ENCODE measurements at regions not wholly inside any gene's neighbourhood (a gene's known extent, or its start where the extent isn't known, plus 50 kb on each side); places are given as distances from the start of the nearest gene placed in this dataset.

DNA sequence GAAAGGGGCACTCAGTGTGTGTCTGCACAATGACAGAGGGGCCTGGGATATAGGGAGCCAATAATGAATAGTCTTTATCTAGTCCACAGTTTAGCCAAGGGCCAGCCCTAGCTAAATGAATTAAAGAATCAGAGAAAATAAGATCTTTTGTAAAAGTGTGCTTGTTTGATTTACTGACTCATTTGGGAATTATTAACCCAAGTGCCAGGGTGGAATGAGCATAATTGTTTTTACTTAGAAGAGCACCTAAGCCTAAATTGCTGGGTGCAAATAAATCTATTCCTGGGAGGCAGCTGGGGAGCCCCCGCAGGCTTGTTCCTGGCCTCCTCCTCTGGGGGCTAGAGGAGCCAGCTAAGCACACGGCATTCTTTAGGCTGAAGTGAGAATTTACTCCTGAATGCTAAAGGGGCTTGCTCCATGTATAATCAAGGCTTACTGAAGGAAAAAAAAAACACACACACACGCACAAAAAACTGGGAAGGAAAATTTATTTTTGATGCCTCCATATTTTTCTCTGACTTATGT, 405.3 kb upstream of the SUCLG2 start:
- no peak for TF ChIP-seq MAX (IDR thresholded peaks at IDR 0.05; ENCODE audit: low read depth, low read length)
- no peak for TF ChIP-seq MYC (IDR thresholded peaks at IDR 0.05; ENCODE audit: low read depth, low read length)
- TF ChIP-seq, protein P1, sequence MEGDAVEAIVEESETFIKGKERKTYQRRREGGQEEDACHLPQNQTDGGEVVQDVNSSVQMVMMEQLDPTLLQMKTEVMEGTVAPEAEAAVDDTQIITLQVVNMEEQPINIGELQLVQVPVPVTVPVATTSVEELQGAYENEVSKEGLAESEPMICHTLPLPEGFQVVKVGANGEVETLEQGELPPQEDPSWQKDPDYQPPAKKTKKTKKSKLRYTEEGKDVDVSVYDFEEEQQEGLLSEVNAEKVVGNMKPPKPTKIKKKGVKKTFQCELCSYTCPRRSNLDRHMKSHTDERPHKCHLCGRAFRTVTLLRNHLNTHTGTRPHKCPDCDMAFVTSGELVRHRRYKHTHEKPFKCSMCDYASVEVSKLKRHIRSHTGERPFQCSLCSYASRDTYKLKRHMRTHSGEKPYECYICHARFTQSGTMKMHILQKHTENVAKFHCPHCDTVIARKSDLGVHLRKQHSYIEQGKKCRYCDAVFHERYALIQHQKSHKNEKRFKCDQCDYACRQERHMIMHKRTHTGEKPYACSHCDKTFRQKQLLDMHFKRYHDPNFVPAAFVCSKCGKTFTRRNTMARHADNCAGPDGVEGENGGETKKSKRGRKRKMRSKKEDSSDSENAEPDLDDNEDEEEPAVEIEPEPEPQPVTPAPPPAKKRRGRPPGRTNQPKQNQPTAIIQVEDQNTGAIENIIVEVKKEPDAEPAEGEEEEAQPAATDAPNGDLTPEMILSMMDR (IDR thresholded peaks at IDR 0.05; ENCODE audit: low read depth, low read length): no peak
- no peak for TF ChIP-seq POLR2A (IDR thresholded peaks at IDR 0.05; ENCODE audit: extremely low read depth, insufficient read length)
- DNase-seq (ENCODE audit: low read depth): no peak
- no peak overlapping the region for H3K4me3 ChIP-seq (ENCODE audit: low read depth, low read length)

- TF ChIP-seq POLR2A (IDR thresholded peaks at IDR 0.05; ENCODE audit: extremely low read depth, insufficient read length) (no peak), MYC (IDR thresholded peaks at IDR 0.05; ENCODE audit: low read depth, low read length) (no peak), MAX (IDR thresholded peaks at IDR 0.05; ENCODE audit: low read depth, low read length) (no peak)
- TF ChIP-seq, protein P1 (IDR thresholded peaks at IDR 0.05; ENCODE audit: low read depth, low read length): no peak
- DNase-seq (ENCODE audit: low read depth): peak; percentile 1
- no peak overlapping the region for H3K4me3 ChIP-seq (ENCODE audit: low read depth, low read length)
Measured at GRCh38 chr3:68057637-68058320, 403.4 kb upstream of the SUCLG2 start.

DNA sequence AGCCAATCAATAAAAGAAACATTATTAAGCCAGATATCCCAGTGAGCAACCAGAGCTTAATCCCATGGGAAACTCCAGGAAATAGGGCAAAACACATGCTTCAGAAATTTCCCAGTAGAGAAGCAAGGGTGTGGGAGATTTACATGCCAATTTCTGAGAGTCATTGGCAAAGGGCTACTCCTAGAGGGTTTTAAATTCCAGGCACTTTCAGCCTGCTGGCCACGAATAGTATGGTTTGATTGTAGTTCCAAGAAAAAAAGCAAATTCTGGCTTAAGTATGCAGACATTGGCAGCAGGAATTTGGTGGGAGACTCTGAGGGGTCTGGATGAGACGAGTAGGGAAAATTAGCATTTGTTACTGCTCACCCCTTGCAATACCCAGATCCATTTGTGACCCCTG, 402.1 kb upstream of the SUCLG2 start:
- H3K4me3 ChIP-seq (ENCODE audit: low read depth, low read length): no peak overlapping the region
- TF ChIP-seq MAX (IDR thresholded peaks at IDR 0.05; ENCODE audit: low read depth, low read length) (no peak), MYC (IDR thresholded peaks at IDR 0.05; ENCODE audit: low read depth, low read length) (no peak), POLR2A (IDR thresholded peaks at IDR 0.05; ENCODE audit: extremely low read depth, insufficient read length) (no peak)
- TF ChIP-seq, protein P1 (IDR thresholded peaks at IDR 0.05; ENCODE audit: low read depth, low read length): no peak
- DNase-seq (ENCODE audit: low read depth): no peak

GRCh38 chr3:68055215-68055614, 400.8 kb upstream of the SUCLG2 start:
- no peak overlapping the region for H3K4me3 ChIP-seq (ENCODE audit: low read depth, low read length)
- no peak for DNase-seq (ENCODE audit: low read depth)
- TF ChIP-seq, protein P1 (IDR thresholded peaks at IDR 0.05; ENCODE audit: low read depth, low read length): no peak
- no peak for TF ChIP-seq MAX (IDR thresholded peaks at IDR 0.05; ENCODE audit: low read depth, low read length)
- TF ChIP-seq MYC (IDR thresholded peaks at IDR 0.05; ENCODE audit: low read depth, low read length): no peak
- no peak for TF ChIP-seq POLR2A (IDR thresholded peaks at IDR 0.05; ENCODE audit: extremely low read depth, insufficient read length)

- TF ChIP-seq POLR2A (IDR thresholded peaks at IDR 0.05; ENCODE audit: extremely low read depth, insufficient read length) (no peak), MYC (IDR thresholded peaks at IDR 0.05; ENCODE audit: low read depth, low read length) (no peak), MAX (IDR thresholded peaks at IDR 0.05; ENCODE audit: low read depth, low read length) (no peak)
- TF ChIP-seq, protein P1 (IDR thresholded peaks at IDR 0.05; ENCODE audit: low read depth, low read length): no peak
- no peak for DNase-seq (ENCODE audit: low read depth)
- H3K4me3 ChIP-seq (ENCODE audit: low read depth, low read length): no peak overlapping the region
Measured at GRCh38 chr3:68049776-68050175, 395.4 kb upstream of the SUCLG2 start.

Data from NB4 (cell line).